OCI-LY1 (cell line): ENCODE measurements at regions not wholly inside any gene's neighbourhood (a gene's known extent, or its start where the extent isn't known, plus 50 kb on each side); places are given as distances from the start of the nearest gene placed in this dataset.

Experiments used
- EZH2 ChIP-seq: fragments of 200-600 bp; sonication (generic), shearing (Covaris generic); IDR thresholded peaks from 2 replicates; pipeline ENCODE4 v1.8.0; 2017; ENCODE audit warnings: borderline replicate concordance, mixed run types, mild to moderate bottlenecking, antibody characterized with exemption, low read length, moderate library complexity, mixed read lengths
- TF ChIP-seq, protein P1 (sequence below): fragments of 200-600 bp; sonication (generic), shearing (Covaris generic); IDR thresholded peaks from 2 replicates; pipeline ENCODE4 v1.5.1; 2017; ENCODE audit warnings: mild to moderate bottlenecking, antibody characterized with exemption, low read length, moderate library complexity, mixed read lengths

GRCh38 chr21:20789729-20790500, 208.3 kb upstream of the NCAM2 start:
- no peak for TF ChIP-seq EZH2
- TF ChIP-seq, protein P1, sequence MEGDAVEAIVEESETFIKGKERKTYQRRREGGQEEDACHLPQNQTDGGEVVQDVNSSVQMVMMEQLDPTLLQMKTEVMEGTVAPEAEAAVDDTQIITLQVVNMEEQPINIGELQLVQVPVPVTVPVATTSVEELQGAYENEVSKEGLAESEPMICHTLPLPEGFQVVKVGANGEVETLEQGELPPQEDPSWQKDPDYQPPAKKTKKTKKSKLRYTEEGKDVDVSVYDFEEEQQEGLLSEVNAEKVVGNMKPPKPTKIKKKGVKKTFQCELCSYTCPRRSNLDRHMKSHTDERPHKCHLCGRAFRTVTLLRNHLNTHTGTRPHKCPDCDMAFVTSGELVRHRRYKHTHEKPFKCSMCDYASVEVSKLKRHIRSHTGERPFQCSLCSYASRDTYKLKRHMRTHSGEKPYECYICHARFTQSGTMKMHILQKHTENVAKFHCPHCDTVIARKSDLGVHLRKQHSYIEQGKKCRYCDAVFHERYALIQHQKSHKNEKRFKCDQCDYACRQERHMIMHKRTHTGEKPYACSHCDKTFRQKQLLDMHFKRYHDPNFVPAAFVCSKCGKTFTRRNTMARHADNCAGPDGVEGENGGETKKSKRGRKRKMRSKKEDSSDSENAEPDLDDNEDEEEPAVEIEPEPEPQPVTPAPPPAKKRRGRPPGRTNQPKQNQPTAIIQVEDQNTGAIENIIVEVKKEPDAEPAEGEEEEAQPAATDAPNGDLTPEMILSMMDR: no peak
